ENCODE measurements at regions not wholly inside any gene's neighbourhood (a gene's known extent, or its start where the extent isn't known, plus 50 kb on each side); places are given as distances from the start of the nearest gene placed in this dataset.
A peak's percentile ranks its signal among the peaks of the same experiment; 100 is the strongest.

DNA sequence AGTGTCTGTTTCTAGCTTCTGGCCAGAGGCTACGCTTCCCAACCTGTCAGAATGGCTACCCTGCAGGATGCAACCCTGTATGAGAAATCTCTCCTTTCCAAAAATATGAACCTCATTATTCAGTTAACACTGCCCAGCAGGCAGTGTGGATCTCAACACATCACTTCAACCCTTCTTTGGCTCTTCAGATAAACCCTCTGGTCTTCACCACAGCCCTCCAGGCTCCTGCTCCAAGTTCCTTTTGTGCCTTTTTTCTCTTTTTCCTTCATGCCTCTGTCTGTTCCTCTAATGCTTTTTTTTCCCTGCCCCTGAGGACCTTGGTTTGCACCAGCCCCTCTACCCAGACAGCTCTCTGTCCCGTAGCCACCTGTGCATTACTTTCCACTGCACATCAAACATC is 207.4 kb downstream of the MYLK4 start:
- H3K4me3 ChIP-seq (ENCODE audit: low read depth, low read length) = no peak overlapping the region
- no peak for DNase-seq (ENCODE audit: low read depth)

DNA sequence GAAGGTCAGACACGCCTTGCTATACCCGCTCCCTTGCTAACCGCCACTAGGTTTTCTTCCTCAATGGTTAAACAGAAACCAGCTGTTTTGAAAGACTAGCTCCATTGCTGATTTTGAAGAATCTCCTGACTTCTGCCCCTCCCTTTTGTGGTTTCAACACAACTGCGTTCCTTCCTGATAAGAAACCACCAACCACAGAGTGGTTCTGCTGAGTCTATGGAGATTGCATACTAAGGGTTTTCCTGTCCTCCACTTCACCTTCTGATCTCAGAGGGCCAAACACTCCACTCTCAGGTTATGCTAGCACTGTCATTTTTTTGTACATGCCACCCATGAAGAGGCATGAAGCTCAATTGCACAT is 207.9 kb downstream of the MYLK4 start:
- no peak for DNase-seq (ENCODE audit: low read depth)
- H3K4me3 ChIP-seq (ENCODE audit: low read depth, low read length) = no peak overlapping the region

DNA sequence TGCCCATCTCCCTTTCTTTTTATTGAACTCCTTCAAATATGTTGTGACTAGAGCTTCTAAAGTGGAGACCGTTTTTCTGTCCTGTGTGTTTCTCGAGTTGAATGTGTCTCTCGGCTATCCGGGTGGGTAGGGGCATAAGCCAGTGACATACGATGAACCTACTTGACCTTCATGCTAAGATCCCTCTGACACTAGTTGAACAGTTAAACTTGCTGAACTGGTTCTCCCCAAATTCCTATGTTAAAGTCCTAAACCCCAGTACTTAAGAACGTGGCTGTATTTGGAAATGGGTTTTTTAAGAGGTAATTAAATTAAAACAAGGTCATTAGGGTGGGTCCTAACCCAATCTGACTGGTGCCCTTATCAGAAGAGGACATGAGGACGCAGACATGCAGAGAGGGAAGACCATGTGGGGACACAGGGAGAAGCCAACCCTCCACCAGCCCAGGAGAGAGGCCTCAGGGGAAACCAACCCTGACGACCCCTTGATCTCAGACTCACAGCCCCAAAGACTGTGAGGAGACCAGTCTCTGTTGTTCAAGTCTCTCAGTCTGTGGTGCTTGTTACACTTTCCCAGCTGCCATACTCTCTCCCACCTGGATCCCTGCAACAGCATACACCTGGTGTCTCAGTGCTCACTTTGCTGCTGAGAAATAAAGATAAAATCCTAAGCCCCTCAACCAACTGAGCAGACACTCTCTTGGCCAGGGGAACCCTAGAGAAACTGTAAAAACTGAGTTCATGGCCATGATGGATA is 208.4 kb downstream of the MYLK4 start:
- DNase-seq (ENCODE audit: low read depth) = no peak
- H3K4me3 ChIP-seq (ENCODE audit: low read depth, low read length) = no peak overlapping the region

DNA sequence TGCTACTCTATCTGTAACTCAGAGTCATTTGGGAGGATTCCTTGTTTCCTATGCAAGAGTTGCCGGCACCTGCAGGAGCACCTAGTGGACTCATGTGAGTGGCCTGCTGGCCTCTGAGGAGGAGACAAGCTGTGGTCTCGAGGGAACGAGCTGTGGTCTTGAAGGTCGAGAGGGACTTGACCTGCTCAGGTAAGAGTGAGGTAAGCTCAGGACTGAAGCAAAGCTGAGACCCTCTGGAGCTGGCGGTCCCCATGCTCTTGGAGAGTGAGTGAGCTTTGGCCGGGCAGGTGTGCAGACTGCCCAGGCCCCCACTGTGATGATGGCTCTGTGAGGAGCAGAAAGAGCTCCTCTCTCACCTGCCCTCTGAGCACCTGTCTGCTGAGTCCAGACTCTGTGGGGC is 214.3 kb downstream of the MYLK4 start:
- no peak overlapping the region for H3K4me3 ChIP-seq (ENCODE audit: low read depth, low read length)
- no peak for DNase-seq (ENCODE audit: low read depth)

DNA sequence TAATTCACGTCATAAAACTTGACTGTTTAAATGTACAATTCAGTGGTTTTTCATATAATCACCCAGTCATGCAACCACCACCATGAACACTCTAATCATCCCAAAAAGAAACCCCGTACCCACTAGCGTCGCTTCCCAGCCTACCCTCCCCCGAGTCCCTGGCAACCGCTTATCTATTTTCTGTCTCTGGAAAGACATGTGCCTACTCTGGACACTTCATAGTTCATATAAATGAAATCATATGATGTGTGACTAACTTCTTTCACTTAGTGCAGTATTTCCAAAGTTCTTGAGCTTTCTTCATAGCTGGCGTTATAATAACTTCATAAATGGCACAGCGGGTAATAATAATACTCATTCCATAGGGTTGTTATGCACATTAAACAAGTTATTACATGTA is 215.2 kb downstream of the MYLK4 start:
- DNase-seq (ENCODE audit: low read depth) = no peak
- H3K4me3 ChIP-seq (ENCODE audit: low read depth, low read length) = no peak overlapping the region

DNA sequence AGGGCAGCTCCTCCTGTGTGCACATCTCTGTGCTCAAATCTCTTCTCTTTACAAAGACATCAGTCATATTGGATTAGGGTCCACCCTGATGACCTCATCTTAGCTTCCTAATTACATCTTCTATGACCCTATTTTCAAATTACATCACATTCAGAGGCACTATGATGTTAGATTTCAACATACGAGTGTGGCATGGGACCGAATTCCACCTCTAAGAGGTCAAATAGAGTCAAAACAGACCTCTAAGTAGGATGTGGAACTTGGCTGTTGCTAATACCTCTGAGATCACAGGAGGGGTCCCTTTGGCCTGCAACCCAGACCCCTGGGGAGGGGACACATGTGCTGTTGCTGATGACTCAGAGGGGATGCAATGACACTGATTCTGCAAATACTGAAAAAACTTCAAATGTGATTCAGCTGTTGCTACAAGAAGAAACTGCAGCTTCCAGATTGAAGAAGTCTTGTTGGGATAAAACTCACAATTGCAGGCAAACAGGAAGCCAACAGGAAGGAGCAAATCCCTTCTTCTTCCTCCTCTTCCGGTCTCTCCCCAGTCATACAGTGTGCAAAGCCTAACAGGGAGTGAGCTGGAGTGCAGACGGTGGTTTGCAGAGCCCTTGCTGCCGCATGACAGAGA is 216.2 kb downstream of the MYLK4 start:
- H3K4me3 ChIP-seq (ENCODE audit: low read depth, low read length) = no peak overlapping the region
- DNase-seq (ENCODE audit: low read depth) = peak; percentile 73

DNA sequence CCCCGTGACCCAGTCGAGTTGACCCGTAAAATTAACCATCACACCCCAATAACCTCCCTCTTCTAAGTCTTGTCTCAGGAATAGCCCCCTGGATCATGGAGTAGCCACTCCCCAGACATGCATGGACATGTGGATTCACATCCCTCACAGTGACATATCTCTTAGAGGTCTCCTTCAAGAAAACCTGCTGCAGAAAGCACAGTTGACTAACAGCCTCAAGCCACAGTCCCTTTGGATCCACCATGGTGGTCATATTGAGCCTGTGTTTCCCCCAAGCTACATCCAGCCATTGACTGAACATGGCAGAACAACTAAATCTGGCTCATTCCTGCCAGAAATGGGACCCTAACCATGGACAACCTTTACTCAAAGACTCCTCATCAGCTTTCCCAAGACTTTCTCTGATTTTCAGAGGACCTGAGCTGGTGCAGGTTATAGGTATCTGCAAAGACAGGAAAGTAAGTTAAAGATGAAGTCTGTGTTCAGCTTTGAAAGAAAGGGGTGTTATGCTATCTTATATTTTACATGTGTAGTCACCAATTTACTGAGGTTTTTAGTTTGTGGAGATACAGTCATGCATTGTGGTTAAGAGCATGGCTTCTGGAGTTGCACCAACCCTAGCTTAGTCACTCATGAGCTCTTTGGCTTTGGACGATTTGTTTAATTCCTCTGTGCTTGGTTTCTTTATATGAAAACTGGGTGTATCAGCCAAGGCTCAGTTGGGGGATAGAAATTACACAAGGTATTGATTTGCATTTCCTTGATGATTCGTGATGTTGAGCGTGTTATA is 219.1 kb downstream of the MYLK4 start:
- DNase-seq (ENCODE audit: low read depth) = peak; percentile 85
- H3K4me3 ChIP-seq (ENCODE audit: low read depth, low read length) = no peak overlapping the region

DNA sequence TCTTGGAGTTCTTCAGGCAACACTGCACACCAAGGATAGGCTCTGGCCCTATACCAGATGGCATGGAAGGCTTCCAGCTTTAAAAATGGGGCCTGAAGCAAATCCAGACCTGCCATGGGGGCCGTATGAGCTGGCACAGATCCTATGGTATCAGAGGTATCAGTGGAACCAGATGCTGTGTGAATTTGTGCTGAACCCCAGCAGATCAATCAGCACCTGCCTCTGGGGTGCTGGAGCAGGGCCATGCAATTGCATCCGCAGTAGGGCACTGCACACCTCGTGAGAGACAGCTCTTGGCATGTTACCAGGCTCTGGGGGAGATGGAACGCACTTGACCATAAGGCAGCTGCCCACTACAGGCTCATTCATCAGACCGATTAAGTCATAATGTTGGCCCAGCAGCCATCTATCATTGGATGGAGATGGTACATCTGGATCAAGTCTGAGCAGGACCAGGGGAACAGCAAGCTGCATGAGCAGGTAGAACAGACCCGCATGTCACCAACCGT is 221.5 kb downstream of the MYLK4 start:
- no peak for DNase-seq (ENCODE audit: low read depth)
- H3K4me3 ChIP-seq (ENCODE audit: low read depth, low read length) = no peak overlapping the region

DNA sequence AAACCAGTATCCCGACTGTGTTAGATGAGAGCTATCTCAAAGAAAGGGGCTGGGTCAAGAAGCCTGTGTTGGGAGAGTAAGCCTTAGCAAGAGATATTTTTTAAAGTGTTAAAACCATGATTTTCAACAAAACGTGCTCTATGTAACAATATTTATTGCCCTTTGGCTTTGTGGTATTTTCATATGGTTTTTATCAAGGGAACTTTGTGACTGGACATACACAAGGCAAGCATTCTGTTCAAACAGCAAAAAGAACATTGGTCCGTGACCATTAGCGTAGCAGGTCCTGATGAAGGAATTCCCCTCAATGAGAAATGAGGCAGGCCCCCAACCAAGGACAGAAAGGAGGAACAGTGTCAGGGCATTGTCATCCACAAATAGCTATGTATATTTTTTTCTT is 222.6 kb downstream of the MYLK4 start:
- no peak overlapping the region for H3K4me3 ChIP-seq (ENCODE audit: low read depth, low read length)
- no peak for DNase-seq (ENCODE audit: low read depth)

DNA sequence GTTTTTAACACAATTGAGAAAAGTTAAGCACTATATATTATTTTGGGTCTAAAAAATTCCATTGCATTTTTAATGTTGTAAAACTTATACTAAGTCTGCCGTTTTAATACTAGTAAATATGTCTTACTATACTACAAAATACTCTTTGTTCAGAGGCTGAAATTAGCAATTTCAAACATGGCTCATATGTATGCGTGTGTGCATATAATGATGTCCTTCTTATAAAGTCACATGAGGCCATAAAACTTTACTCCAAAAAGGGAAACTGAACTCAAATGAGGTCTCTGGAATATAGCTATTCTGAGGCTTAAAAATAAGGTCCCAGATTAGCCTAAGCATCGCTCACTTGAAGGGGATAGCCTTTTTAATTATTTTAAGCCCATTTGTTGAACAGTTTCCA is 224.0 kb downstream of the MYLK4 start:
- no peak for DNase-seq (ENCODE audit: low read depth)
- H3K4me3 ChIP-seq (ENCODE audit: low read depth, low read length) = no peak overlapping the region

DNA sequence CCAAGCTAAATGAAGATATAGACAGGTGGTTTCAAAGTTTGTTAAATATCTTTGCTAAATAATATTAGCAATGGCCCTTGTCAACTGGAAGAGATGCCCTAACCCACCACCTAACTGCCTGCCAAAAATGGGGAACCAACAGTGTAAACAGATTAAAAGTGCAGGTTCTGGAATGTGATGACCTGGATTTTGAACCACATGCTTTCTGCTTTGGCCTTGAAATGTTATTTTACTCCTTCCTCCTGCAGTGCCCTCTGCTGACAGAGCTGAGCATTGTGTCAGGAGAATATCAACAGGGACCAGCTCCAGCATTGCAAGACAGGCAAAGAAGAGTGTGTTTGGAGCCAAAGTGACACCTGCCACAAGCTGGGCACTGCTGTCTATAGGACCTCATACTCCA is 226.6 kb downstream of the MYLK4 start:
- no peak for DNase-seq (ENCODE audit: low read depth)
- H3K4me3 ChIP-seq (ENCODE audit: low read depth, low read length) = no peak overlapping the region

DNA sequence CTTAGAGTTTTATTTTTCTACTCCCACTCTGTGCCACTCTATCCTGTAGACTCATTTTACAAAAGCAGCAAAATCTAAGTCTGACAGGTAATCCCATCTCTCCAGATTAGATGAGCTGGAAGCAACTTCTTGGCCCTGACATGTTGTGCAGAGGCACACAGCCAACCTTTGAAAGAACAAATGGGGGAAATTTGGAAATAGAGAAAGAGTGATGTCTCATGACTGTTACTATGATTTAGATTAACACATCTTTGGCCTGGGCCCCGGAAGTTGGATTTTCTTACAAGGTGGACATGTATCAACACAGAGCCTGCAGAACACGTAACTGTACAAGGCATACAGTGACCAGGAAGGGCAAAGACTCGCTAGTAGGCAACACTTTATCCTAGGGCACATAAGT is 227.7 kb downstream of the MYLK4 start:
- no peak for DNase-seq (ENCODE audit: low read depth)
- no peak overlapping the region for H3K4me3 ChIP-seq (ENCODE audit: low read depth, low read length)

DNA sequence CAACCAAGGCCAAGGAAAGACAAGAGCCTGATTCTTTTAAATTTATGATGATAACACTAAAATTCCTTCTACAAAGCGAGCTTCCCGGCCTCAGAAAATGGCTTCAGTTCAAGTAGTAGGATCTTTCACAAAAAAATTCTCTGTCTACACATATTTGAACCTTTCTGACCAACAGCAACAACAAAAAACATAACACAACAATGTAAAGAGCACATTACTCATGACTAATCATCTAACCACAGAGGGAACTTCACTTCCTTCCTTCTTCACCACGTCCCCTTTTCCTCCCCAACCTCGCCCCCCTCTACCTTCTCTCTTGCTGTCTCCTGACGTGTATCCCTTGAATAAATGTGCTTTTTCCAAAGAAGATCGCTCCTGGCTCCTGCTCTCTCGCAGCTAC is 228.2 kb downstream of the MYLK4 start:
- H3K4me3 ChIP-seq (ENCODE audit: low read depth, low read length) = no peak overlapping the region

DNA sequence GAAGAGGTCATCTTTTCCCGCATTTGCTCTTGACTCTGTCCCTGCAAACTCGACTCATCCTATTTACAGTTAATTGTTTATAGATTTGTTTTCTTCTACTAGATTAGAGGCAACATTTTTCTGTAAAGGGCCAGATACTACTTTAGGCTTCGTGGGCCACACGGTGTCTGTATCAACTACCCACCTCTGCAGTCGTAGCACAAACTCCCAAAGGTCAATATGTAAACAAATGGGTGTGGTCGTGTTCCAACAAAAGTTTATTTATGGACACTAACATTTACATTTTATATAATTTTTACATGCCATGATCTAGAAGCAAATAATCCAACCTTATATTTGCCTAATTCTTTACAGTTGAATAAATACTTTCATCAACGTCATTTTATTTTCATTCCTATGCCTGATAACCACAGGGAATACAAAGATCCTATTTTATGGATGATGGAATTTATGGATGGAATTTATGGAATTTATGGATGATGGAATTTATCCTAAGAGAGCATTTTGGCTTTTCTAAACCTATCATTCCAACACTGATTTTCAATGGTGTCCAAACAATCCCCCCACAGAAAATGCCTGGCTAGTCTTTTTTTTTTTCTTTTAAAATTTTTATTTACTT is 232.8 kb downstream of the MYLK4 start:
- no peak overlapping the region for H3K4me3 ChIP-seq (ENCODE audit: low read depth, low read length)
- DNase-seq (ENCODE audit: low read depth) = no peak

More for the DNA sequence above, 228.2 kb downstream of the MYLK4 start:
- no peak for DNase-seq (ENCODE audit: low read depth)

DNA sequence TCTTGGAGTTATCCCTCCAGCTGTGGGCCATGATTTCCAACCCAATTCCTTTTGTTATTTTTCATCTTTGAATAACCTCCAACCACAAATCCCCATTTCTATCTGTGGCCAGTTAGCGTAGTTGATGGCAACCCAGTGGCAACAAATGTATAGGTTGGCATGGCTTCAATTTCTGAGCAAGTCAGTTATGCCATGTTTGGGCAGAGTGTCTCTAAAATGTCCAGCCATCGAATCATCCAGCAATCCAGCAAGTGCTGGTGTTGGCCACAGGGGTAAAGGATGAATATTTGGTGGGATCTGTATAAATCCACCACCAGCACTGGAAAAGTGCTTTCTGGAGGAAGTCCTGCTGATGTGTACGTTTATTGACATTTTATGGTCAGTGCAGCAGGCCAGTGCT is 233.3 kb downstream of the MYLK4 start:
- H3K4me3 ChIP-seq (ENCODE audit: low read depth, low read length) = no peak overlapping the region
- DNase-seq (ENCODE audit: low read depth) = no peak

DNA sequence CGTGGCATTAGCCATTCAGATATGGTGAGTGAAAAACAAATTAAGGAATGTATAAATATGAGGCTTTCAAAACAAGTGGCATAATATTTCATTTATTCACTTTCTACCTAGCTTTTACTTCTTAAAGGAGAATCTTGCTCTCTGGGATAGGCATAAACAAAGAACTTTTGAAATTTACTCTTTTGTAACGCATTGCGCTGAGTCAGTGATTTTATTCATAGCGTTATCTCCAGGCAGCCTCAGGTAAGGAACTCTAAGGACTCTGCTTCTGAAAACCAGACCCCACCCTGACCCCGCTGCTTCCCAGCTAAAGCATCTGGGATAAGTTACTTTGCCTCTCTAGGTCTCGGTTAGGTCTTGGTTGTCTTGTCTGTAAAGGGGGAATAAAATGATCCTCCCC is 234.7 kb downstream of the MYLK4 start:
- DNase-seq (ENCODE audit: low read depth) = no peak
- no peak overlapping the region for H3K4me3 ChIP-seq (ENCODE audit: low read depth, low read length)

DNA sequence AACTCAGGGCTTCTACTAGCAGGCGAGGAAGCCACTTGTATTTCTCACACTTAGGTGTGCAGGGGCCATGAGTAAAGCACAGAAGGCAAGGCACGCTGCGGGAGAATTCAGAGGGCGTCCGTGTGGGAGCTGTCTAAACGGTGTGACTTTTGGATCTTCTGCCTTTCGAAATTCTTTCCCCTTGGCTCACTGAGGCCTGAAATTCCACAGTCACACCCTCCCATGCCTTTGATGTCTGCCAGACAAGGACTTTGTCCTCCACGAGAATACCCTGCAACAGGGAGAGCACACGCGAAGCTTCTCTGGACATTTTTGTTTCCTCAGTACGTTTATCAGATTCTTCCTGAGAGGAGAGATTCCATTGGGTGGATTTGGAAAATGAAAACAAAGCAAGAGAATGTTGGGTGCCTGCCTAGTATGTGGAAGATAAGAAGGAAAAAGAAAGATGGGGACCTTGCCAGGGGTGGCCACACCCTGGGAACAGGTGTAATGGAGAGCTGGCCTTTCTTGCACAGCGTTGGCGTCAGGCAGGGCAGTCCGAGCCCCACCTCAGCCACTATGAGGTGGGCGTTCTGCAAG is 235.7 kb downstream of the MYLK4 start:
- H3K4me3 ChIP-seq (ENCODE audit: low read depth, low read length) = no peak overlapping the region
- DNase-seq (ENCODE audit: low read depth) = no peak

DNA sequence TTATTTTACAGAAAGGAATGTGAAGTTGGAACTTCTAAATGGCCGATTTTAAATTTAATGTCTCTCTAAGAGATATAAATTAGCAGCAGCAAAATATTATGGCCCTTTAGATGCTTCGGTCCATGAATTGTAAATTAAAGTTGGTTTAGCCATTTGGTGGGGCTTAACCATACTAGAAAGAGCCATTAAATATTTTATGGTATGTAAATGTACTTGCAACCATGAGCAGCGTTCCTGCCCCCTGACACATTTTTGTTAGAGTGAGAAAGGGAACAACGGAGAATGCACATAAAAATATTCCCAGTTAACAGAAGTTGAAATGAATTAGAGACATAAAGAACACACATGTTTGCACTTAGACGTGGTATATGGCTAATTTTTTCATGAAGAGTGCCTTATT is 237.9 kb downstream of the MYLK4 start:
- DNase-seq (ENCODE audit: low read depth) = no peak
- H3K4me3 ChIP-seq (ENCODE audit: low read depth, low read length) = no peak overlapping the region

DNA sequence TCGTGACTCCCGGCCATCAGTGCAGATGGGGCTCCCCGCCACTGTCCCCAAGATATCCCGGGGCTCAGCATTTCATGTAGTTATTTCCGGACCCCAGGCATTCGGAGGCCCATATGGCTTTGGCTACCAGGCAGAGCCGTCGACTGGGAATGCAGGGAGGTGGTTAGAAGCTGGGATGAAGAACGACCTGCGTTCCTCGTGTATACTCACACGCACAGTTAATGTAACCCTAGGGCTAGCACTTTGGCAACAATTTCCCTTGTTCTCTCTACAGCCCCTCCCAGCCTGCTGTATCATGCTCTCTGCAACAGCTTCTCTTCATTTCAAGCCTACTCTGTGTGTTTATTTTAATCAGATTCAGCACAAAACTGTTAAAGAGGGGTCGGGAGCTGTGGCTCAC is 240.4 kb downstream of the MYLK4 start:
- no peak for DNase-seq (ENCODE audit: low read depth)
- H3K4me3 ChIP-seq (ENCODE audit: low read depth, low read length) = no peak overlapping the region

DNA sequence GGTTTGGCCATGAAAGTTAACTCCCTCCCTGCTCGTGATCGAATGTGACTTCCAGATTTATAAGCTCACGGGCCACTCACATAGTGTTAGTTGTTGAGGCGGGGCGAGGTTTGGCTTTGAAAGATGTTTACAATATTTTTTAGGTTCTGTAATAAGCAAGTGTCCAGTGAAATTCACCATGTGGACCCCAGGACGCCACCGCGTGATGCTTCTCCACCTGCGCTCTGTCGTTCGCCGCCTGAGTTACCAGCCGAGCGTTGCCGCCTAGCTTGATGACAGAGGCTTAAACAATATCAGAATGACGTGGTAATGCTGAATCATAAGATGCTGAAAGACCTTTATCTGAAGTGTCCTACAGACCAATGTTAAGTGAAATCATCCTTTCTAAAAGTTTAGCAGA is 241.0 kb downstream of the MYLK4 start:
- H3K4me3 ChIP-seq (ENCODE audit: low read depth, low read length) = no peak overlapping the region
- no peak for DNase-seq (ENCODE audit: low read depth)
